ENCODE measurements at regions not wholly inside any gene's neighbourhood (a gene's known extent, or its start where the extent isn't known, plus 50 kb on each side); places are given as distances from the start of the nearest gene placed in this dataset.

GRCh38 chr6:98678481-98678880, 155.9 kb upstream of the POU3F2 start (continued):
- no peak for TF ChIP-seq SP1 (IDR thresholded peaks at IDR 0.05; ENCODE audit: low read depth, low read length)
